NCI-H2171 (cell line): ENCODE measurements at regions not wholly inside any gene's neighbourhood (a gene's known extent, or its start where the extent isn't known, plus 50 kb on each side); places are given as distances from the start of the nearest gene placed in this dataset.

Experiments
- DNase-seq: peaks from one replicate; lab custom pipeline; 2025; lab: John Stamatoyannopoulos, UW

DNA sequence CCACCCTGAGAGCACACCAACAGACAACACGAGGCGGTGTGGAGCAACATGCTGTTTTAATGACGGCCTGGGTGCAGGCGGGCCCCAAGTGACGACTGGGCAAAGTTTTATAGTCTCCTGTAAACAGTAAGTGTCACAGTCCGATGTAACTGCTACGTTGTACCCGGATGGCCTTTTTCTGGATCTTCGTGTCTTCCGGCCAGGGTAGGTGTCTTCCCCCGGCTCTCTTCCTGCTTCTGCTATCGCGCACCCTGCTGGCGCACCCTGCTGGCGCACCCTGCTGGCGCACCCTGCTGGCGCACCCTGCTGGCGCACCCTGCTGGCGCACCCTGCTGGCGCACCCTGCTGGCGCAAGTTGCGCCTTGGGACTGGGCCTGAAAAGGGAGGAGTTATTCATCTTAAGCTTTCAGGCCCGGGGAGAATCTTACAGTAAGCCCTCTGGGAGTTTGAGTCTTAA lies 143.0 kb upstream of the TARS1 start:
- no peak for DNase-seq

DNA sequence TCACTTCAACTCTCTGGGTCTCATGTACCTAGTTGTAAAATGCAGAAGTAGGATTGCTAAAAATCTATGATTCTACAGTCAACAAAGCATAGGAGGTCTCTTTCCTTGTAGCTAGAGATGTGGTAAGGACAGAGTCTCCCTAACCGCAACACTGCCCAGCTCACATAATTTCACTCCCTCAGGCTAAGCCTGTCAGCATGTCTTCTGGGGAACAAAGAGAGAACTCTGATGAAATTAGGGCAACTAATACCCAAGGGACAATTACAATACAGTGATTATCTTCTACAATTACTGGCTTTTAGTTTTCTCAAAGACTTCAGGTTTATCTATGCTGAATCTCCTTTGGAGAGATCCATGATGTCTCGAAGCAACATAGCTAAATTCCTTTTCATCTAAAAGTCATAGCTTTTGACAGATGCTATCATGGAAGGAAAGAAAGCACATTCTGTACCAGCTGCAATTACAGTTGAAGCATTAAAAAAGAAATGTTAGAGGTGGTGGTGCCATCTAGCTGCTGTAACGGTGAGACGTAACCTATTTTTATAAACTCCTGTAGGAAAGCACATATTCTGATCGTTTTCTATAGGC lies 141.1 kb upstream of the TARS1 start:
- no peak for DNase-seq

GRCh38 chr5:33300209-33300742 lies 140.5 kb upstream of the TARS1 start:
- DNase-seq = no peak

DNA sequence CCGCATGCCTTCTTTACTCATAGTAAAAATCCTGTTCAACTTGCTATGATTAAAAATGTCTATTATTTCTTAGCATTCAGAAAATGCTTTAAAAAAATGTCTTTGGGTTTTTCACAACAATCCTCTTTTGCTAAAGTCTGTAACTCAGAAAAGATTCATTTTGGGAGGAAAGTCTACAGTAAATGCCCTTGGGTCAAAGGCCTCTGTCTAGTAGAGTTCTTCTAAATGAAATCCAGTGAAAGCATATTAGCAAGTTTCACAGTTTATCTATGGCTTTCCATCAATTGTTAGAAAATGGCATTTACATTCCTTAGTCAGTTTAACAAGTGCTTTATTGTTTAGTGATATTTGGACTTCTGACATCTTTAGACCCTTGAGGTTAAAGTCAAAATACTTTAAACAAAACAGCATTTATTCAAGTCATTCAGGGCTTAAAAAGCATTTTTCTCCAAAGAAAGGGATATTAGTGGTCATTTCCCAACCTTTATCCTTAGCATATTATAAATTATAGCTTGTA lies 137.1 kb upstream of the TARS1 start:
- DNase-seq = no peak

DNA sequence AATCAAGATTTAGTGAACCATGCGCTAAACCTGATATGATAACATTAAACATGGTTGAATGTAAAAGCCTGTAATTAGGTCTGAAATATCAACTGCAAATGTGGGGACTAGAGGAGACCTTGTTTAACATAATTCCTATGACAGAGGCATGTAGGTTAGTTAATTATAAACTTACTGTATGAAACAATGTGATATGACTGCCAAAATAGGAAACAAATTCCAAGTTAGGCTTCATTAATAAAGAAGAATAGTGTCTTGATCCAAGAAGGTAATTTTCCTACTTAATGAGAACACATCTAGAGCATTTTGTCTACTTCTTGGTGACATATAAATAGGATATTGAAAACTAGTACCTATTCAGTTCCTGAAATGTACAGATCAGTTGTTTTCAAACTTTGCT lies 136.2 kb upstream of the TARS1 start:
- no peak for DNase-seq

GRCh38 chr5:33305572-33305971 lies 135.2 kb upstream of the TARS1 start:
- no peak for DNase-seq

- no peak for DNase-seq
Measured at GRCh38 chr5:33306758-33307157, 134.0 kb upstream of the TARS1 start.

DNA sequence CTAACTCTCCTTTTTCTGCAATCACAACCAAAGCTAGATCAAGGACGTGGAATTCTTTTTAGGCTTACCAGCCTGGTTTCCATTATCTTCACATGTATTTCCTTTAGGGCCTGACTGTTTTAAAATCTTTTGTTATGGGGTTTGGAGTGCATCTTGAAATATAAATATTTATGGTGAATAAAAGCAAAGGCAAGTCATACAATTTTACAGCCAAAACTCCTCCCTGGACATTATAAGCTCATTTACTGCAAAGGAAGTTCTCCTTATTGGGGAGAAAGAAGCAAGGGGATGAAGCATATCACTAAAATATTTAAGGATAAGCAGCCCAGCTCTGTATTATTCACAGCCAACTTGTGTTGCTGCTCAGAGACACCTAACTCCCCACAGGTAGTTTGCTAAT lies 132.2 kb upstream of the TARS1 start:
- DNase-seq = no peak

GRCh38 chr5:33309068-33309467 lies 131.7 kb upstream of the TARS1 start:
- DNase-seq = no peak

DNA sequence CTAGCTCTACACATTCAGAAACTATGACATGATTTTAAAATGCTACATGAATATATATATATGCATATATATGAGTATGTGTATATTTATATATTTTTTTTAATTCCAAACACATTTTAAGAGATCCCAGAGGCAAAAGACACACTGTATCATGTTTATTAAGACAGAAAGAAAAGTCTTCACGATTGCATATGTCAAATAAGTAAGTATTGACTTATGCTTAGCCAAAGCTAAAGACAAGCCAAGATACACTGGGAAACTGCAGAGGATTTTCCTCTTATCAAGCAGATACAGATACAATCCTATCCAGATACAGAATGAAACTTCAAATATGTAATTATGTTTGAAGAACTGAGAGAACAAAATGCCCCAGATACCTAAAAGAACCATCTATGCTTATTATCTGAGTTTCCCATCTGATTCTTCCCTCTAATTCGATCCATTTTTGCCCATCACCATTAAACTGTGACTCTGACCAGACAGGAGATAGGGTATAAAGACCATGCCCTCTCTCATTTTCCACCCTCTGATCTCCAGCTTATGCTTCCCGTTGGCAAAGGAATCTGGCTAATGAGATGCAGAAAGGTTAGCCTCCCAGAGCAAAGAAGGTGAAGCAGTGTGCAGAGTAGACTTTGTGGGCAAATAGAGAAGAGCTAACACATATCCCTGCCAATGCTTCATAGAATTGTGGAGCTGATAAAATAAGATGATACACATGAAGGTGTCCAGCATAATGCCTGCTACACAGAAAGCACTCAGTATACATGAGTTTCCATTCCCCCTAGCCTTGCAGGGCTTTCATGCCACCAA lies 131.0 kb upstream of the TARS1 start:
- DNase-seq = no peak

DNA sequence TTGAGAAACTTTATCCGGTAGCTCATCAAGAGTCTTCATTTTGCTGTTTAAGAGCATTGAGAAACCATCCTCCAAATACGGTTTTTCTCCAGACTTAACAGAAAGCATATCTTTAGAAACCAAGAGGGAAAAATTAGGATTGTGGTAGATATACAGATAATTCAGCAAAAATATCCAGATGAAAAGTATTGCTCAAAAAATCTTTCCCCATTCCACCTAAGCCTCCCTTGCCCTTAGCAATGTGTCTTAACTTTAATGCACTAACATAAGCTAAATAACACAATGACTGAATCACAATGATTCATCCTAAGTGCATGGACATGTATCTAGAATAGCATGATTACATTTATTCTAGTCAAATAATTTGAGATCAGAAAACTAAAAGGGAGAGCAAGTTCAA lies 130.3 kb upstream of the TARS1 start:
- DNase-seq = no peak

DNA sequence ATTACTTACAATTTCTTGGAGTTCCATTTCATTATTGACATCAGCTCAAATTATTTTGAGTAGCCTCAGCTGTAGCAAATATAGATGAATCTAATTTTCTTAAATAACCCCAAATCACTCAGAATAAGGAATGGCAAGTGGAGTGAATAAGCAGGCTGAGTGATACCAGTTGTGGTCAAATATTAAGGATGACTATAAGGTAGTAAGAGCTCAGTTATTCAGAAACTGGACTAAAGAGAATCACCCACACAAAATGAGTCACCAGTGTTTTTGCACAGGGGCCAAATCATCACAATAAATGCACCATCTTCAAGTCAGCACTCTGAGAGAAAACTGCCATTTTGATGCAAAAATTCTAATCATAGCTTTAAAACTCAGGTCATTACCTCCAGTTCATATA lies 128.9 kb upstream of the TARS1 start:
- no peak for DNase-seq

DNA sequence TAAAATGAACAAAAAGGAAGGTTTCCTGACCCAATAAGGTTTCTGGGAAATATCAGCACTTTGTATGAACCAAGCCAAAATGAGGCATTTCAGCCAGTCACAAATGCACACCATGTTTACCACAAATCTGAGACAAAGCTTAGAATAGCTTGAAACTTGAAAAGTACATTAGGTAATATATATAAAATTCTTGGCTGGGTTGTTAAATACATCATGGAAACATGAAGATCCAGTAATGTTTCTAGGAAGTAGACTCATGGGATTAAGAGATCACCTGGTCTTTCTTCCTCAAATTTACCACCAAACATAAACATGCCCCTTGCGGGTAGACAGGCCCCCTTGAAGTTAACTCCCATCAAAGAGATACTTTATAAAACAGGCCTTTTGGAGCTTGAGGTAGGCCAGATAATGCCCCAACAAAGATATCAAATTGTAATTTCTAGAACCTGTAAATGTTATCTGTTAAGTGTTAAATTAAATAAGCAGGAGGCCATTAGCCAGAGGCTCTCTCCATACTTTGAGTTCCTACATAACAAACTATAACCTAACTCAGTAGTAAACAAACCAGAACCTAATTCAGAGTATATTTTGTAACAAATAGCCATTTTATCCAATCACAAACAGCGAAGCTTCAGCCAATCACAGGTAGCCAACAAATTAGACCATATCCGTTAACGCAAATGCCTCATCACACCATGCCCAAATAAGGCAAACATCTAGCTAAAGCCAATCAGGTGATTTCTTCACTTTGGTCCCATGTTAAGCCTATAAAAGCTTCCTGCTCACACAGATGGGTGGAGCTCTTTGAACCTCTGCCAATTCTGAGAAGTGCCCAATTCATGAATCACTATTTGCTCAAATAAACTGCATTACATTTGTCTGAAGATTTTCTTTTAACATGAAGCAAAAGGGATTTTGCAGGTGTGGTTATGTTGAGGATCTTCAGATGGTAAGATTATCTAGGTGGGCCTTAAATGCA lies 127.9 kb upstream of the TARS1 start:
- DNase-seq = no peak

- no peak for DNase-seq
Measured at GRCh38 chr5:33315189-33315588, 125.6 kb upstream of the TARS1 start.

DNA sequence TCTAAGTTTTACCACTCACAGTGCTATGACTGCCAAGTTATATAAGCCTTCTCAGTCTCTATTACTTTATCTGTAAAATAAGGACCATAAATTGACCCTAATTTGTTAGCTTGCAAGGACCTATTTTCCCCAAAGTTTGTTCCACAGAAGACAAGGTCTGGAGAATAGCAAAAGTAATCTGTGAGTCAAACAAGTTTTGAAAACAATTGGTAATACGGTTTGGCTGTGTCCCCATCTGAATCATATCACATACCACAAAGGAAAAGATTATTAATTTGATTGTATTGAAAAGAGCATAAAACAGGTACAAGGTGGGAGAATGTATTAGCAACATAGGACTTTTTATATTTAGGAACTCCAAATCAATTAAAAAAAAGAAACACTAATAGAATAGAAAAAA lies 124.0 kb upstream of the TARS1 start:
- no peak for DNase-seq

GRCh38 chr5:33317271-33317670 lies 123.5 kb upstream of the TARS1 start:
- DNase-seq = no peak

DNA sequence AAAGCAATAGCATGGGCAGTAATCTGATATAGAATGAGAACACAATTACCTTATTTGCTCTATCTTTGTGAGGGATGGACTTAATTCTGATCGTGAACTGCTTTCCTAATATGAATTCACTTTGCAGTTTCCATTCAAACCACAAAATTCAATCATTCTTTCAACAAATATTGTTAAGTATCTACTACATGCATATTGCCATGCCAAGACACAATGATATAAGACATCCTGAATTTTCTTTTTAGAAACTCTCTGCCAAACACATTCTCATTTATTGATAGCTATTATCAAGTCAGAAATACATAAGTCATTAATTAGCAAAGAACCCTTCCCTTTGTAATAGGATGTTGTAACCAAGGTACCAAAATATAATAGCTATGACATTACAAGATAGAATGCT lies 121.6 kb upstream of the TARS1 start:
- DNase-seq = no peak

- DNase-seq = no peak
Measured at GRCh38 chr5:33319841-33320240, 120.9 kb upstream of the TARS1 start.

DNA sequence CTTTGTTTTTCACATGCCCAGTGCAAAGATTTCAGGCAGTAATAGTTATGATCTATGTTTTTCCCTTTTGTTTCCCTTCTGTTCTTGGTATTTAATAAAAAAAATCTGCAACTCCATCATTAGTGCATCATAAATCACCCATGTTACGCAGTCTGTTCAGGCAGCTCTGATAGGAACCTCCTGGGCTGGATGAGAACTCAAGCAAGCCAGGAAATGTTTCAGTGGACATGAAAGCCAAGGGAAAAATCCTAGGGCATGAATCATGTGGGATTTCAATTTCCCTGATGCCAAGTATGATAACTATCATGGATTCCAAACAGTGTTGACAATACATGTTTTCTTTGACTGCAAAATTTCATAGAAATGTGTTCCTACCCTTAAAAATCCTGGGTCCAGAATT lies 119.7 kb upstream of the TARS1 start:
- no peak for DNase-seq

GRCh38 chr5:33322632-33323031 lies 118.1 kb upstream of the TARS1 start:
- no peak for DNase-seq

- DNase-seq = no peak
Measured at GRCh38 chr5:33324667-33325307, 116.0 kb upstream of the TARS1 start.

GRCh38 chr5:33328818-33329217 lies 111.9 kb upstream of the TARS1 start:
- DNase-seq = no peak
